Upper lobe of left lung (tissue), 4 donors: ENCODE measurements at regions not wholly inside any gene's neighbourhood (a gene's known extent, or its start where the extent isn't known, plus 50 kb on each side); places are given as distances from the start of the nearest gene placed in this dataset.

Source experiments
- POLR2A ChIP-seq, 4 donors: fragments of 450-650 bp; IDR thresholded peaks; one replicate each; pipeline ENCODE4 v1.5.1; 2016 to 2017; ENCODE audit warnings: antibody characterized with exemption in 4 of 4, mild to moderate bottlenecking in 2 of 4
- POLR2AphosphoS5 ChIP-seq, 2 donors: sonication (generic); formaldehyde crosslinking; IDR thresholded peaks; one replicate each; pipeline ENCODE4 v1.5.1; 2017; ENCODE audit warnings: antibody characterized with exemption in 2 of 2
- TF ChIP-seq, protein P1 (sequence below), 6 experiments: fragments of 450-650 bp in 4 of 6; fragments of 200-600 bp in 2 of 6; sonication (generic) in 2 of 6; IDR thresholded peaks; one replicate each; pipeline ENCODE4 v1.5.1; 2016 to 2019; ENCODE audit warnings: antibody characterized with exemption in 6 of 6

DNA sequence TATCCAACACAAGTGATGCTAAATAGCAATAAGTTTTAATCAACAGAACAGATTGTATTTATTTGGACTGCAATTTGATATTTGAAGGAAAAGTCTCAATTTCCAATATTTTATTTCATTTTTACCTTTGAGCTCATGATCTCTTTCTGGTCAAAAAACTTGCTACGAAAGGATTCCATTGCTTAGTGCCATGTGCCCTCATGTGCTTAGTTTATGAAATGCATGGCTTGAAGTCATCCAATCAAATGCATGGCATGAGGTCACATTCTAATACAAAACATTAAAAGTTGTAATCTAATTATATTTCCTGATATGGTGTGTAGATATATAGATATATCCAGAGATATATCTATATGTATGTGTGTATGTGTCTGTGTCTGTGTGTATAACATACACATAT is 321.2 kb upstream of the ADGRB3 start:
- TF ChIP-seq POLR2AphosphoS5 (IDR thresholded peaks at IDR 0.05): no peak
- TF ChIP-seq, protein P1, sequence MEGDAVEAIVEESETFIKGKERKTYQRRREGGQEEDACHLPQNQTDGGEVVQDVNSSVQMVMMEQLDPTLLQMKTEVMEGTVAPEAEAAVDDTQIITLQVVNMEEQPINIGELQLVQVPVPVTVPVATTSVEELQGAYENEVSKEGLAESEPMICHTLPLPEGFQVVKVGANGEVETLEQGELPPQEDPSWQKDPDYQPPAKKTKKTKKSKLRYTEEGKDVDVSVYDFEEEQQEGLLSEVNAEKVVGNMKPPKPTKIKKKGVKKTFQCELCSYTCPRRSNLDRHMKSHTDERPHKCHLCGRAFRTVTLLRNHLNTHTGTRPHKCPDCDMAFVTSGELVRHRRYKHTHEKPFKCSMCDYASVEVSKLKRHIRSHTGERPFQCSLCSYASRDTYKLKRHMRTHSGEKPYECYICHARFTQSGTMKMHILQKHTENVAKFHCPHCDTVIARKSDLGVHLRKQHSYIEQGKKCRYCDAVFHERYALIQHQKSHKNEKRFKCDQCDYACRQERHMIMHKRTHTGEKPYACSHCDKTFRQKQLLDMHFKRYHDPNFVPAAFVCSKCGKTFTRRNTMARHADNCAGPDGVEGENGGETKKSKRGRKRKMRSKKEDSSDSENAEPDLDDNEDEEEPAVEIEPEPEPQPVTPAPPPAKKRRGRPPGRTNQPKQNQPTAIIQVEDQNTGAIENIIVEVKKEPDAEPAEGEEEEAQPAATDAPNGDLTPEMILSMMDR (IDR thresholded peaks at IDR 0.05): peak in 1 of 6 experiments; percentile 20
- no peak for TF ChIP-seq POLR2A (IDR thresholded peaks at IDR 0.05)
